HG03135 (cell line): ENCODE measurements at regions not wholly inside any gene's neighbourhood (a gene's known extent, or its start where the extent isn't known, plus 50 kb on each side); places are given as distances from the start of the nearest gene placed in this dataset.
"Not testable (repeated sequence)": the region's sequence is repeated elsewhere in the genome, so short reads cannot be mapped to it uniquely, and the experiment has no call there.

Experiments
- ATAC-seq: cut with Tn5 transposase; IDR thresholded peaks from one replicate; pipeline ENCODE4 v1.9.1; 2021; ENCODE audit warnings: mild to moderate bottlenecking, moderate library complexity; ENCODE audit not compliant: unreplicated experiment

DNA sequence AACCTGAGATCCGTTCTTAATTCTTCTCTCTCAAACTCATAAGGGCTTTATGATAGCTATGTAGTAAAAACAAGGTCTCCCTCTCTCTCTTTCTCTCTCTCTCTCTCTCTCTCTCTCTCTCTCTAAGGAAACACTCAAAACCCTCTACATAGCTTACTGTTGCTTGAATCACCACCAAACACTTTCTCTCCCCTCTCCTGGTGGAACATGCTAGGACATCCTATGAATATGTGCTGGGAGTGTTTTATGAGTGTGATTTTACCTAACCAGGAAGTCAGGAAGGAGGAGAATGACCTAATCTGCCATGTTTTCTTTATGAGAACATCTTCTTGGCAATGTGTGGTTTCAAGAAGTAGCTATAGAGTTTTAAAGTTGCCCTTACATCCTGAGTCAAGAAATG, 844.6 kb downstream of the TTLL7 start:
- not testable (repeated sequence) for ATAC-seq

DNA sequence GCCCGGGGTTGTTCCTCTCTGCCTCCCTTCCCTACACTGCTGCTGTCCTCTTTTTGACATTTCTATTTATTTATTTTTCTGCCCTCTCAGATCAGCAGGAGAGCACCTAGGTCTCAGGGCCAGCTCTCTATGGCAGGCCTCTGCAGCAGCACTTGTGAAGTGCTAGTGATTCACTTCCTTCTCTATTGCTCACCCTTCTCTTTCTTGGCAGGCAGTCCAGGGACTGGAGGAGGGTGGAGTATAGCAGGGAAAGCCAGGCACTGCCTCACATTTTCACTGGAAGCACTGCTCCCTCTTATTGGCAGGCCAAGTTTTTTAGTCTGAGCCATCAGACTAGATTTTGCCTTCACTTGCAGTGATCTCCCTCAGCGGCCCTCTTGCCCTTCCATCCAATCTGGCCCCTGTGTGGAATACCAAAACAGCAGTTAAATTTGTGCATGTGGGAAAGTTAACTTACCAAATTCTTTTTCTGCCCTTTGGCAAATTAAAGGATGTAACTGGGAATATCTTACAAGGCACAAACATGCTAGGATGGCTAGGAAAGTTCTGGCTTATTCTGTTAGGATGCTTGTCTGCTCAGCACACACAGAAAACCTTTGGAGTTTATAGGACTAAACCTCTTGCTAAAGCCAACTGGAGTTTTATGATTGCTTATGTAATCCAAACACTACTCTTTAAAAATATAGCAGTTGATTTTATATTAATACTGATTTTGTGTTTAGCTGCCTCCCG, 847.6 kb downstream of the TTLL7 start:
- not testable (repeated sequence) for ATAC-seq

DNA sequence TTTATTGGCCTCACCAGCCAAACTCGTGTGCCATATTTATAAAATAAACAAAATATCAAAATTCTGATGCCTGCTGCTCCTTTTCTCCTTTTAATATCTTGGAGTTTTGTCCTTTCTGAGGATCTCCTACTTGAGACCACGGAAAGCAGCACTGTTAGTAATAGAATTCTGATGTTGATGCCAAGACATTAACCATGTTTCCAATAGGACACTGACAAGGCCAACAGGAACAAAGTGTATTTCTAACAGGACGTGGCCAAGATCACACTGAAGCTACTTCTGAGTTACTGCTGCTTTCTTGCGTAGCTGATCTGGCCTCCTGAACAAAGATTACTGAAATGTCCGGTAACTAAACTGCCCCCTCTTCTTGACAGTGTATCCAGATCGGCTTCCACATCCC, 848.5 kb downstream of the TTLL7 start:
- ATAC-seq = not testable (repeated sequence)

DNA sequence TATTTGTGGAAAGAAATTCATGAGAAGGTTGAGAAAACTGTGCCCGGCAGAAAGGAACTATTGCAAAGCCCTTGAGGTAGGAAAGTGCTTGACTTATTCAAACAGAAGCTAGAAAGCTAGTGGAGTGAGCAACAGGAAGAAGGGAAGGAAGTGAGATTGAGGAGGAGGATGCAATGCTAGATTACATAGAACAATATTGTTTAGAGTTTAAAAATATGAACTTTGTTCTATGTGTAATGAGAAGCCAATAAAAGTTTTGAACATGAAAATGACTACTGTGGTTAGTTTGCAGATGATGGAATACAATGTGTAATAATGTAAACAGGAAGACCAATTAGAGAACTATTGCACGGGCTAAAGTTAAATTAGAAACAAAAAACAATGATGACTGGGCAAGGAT, 853.1 kb downstream of the TTLL7 start:
- ATAC-seq = not testable (repeated sequence)

DNA sequence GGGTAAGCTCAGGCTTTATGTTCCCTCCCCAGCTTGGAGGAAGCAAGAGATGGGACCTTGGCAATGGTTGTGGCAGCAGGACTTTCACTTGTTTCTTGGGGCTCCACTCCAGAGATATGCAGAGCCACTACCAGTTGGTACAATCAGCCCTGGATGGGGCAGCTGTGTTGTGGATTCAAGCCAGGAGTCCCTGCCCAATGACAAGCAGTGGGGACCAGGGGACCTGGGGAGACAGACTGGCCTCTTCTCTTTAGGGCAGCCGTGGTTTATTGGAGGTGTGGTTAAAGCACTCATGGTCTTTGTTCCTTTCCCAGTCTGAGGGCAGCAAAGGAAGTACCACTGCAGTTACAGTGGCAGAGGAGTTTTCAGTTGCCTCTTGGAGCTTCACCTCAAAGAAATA, 856.1 kb downstream of the TTLL7 start:
- ATAC-seq = not testable (repeated sequence)

DNA sequence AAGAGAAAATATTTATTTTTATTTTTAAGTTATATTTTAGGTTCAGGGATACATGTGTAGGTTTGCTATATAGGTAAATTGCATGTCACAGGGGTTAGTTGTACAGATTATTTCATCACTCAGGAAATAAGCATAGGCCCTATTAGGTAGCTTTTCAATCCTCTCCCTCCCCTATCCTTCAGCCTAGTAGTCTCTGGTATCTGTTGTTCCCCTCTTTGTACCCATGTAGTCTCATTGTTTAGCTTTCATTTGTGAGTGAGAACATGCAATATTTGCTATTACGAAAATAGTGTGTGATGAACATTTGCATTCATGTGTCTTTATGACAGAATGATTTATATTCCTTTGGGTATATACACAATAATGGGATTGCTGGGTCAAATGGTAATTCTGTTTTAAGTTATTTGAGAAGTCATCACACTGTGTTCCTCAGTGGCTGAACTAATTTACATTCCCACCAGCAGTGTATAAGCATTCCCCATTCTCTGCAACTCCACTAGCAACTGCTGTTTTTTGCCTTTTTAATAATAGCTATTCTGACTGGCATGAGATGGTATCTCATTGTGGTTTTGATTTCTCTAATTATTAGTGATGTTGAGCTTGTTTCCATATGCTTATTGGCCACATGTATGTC, 863.3 kb downstream of the TTLL7 start:
- not testable (repeated sequence) for ATAC-seq

DNA sequence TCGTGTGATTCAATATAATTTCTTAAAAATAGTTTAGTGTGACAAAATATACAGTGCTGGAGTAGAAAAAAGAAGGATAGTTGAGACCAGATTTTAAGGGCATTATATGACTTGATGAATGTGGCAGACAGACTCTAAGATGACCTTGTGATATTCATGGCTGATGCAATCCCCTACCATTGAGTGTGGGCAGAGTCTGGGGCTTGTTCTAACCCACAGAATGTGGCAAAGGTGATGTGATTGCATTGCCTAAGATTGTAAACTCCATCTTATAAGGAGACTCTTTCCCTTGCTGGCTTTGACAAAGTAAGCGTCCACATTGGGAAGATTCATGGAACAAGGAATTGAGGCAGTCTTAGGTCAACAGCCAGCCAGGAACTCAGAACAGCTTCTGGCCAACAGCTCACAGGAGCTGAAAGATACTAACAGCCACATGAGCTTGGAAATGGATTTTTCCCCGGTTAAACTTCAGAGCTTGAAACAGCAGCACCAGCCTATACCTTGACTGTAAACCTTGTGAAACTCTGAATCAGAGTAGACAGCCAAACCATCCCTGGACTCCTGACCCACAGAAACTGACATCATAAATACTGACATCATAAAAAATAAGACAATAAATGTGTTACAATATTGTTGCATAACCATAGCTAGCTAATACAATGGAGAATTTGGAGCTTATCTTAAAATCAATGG, 864.5 kb downstream of the TTLL7 start:
- not testable (repeated sequence) for ATAC-seq

DNA sequence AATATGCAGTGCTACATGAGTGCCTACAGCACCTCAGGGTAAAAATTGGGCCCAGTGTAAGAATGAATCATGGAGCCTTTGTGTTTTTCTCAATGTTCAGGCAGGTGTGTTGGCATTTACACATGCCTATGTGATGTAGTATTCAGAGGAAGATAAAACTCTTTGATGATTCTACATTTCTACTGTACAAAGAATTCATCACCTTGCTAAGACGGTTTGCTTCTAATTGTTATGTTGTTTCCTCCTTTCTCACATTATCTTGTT, 867.3 kb downstream of the TTLL7 start:
- ATAC-seq = no peak

DNA sequence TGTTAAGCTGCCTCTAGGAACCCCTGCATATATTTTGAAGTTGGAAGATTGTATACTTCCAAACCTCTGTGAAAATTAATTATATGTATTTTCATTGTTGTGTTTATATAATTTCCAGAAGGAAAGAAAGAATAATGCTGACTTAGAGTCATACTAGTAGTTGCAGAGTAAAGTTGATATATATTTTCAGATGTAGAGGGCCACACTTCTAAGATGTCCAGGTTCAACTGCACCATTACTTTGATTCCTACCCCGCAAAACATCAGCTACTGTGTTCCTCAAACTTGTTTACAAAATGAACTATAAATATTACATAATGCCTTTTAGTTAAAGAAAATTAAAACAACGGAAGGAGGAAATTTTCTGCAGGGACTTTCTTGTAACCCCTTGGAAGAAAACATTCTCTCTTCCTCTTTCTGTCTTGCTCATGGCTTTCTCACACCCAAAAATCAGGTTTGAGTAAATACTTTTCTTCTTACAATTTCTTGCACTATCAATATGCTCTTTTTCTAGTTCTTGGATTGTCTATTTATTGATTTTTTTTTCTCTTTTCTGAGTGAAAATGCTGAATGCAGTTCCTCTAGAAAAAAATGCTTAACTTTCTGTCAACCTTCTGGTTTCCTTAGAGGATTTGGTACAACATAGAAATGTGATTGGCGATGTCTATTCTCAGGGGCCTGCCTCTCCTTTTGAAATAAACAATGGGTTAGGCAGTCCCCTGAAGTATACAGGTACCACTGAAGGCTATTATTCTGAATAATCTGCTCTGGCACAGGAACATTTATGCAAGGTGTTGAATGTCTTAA, 867.8 kb downstream of the TTLL7 start:
- no peak for ATAC-seq

DNA sequence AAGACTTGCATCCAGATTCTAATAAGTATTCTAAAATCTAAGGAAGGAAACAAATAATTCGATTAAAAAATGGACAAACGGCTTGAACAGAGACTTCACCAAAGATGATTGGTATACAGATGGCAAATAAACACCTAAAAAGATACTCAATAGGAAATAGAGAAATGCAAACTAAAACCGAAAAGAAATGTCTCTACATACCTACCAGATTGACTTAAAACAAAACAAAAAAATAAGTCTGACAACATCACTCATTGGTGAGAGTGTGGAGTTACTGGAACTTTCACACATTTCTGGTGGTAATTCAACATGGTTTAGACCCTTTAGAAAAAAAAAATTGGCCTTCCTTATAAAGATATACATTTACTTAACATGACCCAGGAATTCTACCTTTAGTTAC, 869.8 kb downstream of the TTLL7 start:
- no peak for ATAC-seq

DNA sequence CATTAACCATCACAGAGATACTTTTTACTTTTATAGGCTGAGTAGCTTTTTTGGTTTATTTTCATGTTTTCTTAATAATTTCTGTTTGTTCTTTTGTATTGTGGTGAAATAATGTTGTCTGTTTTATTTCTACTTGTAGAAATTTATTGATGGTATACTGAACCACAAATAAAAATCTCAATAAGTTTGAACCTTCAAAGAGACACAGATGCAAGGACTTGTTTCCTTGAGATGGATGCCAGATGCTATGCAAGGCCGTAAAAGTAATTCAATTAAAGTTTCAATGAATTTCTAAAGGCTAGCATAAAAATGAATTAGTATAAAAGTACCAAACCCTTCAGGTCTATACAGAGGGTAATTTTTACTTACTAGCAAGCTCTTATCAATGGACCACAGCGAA, 873.5 kb downstream of the TTLL7 start:
- ATAC-seq = no peak

DNA sequence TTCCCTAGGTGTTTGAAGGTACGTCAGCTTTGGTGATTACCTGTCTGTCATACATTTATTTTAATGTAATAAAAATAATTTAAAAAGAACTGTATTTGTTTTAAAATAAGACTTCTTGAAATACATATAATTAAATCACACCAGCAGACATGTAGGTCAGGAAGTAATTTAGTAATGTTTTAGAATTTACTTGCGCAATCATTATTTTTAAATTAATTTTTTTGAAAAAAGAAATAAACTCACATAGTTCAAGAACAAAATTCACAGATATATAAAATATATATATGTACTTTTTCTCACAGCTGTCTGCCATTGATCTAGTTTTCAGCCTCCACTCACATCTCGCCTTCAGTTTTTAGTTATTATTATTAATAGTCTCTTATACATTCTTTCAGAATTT, 875.9 kb downstream of the TTLL7 start:
- ATAC-seq = no peak

DNA sequence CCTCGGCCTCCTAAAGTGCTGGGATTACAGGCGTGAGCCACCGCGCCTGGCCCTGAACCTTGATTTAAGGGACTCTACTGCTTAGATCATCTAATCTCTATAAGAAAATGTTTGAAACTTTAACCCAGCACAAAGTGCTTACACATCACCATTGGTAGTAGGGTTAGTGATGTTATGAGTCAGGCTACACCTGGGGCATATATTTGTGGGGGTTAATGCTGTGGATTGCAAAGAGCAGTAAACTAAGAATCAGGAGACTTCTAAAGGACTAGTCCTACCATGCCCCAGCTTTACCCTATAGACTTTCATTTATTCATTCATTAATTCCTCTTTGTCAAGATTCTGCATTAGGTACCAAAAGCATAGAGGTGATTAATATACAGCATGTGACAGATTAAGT, 880.5 kb downstream of the TTLL7 start:
- ATAC-seq = no peak

DNA sequence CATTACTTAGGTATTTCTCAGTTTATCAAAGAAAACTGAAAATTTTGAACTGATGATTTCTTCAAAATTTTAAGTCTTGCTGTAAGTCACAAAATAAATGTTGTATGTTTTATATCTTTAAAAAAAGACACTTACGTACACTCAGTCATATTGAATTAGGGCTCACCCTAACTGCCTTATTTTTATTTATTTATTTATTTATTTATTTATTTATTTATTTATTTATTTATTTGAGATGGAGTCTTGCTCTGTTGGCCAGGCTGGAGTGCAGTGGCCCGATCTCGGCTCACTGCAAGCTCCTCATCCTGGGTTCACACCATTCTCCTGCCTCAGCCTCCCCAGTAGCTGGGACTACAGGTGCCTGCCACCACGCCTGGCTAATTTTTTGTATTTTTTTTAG, 881.9 kb downstream of the TTLL7 start:
- ATAC-seq = not testable (repeated sequence)

DNA sequence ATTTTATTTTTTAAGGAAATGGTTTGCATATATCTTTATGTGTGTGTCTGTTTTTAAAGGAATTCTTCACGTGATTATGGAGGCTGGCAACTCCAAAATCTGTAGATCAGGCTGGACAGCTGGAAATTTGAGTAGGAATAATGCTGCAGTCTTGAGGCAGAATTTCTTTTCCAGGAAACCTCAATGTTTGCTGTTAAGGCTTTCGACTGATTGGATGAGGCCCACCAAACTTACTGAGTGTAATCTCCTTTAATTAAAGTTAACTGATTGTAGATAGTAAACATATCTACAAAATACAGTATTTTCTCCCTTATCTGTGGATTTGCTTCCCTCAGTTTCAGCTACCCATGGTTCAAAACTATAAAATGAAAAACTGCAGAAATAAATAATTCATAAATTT, 883.1 kb downstream of the TTLL7 start:
- no peak for ATAC-seq

DNA sequence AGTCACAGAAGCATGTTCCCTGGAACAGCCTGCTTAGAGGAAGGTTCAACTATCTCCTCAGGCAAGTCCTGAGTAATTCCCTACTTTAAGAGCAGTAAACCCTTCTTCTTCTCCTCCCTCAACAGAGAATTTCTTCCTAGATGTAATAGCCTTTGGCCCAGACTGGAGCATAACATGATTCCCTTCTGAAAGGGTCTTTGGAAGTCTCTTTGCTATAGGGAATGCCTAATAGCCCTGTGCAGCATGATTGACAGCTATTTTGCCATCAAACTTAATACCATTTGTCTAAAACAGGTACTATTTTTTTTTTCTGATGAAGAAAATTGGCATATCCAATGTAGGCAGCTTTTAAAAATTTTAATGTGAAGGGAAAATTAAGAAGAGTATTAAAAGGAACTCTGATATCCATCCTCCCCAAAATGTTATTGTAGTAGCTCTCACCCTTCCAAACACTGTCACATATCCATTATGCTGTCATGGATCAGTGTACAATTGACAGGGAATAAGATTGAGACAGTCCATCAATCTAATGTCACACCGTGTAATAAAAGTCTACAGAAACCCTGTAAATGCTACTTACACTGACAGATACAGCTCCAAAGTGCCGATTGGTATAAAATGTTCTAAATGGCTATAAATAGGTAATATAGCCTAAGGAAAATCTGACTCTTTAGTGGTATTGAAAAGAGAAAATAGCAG, 884.6 kb downstream of the TTLL7 start:
- no peak for ATAC-seq

DNA sequence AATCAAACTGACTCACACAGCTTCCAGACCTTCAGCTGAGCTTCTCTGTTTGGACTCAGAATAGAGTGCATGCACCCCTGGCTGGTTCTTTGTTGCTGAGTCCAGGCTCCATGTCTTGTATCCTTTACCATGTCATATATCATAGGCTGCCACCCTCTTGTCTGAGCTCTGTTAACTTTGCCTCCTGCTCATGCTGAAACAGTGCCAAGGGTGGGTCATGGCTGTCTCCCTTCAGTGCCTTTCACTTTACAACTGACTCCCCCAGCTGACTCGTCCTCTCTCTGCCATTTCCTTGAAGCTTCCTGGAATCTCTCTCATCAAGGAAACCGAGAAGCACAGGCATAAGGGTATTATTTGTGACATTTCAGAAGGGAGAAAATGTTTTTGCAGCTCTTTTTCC, 885.3 kb downstream of the TTLL7 start:
- ATAC-seq = no peak

DNA sequence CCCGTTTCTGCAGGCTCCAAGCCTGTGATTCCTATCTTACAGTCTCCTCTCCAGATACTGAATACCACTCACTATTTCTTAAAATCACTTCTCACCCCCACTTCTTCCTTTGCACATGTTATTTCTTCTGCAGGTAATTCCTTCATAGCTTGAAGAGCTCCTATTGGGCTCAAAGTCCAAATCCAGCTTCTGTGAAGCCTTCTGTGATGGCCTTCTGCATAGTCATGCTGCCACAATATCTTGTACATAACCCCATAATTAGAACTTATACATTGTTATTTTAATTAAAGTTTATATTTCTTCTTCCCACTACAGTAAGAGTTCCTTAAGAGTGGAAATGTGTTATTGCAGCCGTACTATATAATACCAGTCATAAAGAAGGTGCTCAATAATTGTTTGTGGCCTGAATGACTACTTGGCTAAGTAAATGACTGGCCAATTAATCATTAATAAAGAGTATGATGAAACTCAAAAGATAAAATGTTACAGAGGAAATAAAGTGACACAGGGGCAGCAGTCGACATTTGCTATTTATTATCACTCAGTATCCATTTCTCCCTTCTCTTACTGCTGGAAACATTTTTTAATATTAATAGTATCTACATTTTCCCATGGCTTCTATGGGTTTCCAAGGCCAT, 886.6 kb downstream of the TTLL7 start:
- ATAC-seq = no peak

DNA sequence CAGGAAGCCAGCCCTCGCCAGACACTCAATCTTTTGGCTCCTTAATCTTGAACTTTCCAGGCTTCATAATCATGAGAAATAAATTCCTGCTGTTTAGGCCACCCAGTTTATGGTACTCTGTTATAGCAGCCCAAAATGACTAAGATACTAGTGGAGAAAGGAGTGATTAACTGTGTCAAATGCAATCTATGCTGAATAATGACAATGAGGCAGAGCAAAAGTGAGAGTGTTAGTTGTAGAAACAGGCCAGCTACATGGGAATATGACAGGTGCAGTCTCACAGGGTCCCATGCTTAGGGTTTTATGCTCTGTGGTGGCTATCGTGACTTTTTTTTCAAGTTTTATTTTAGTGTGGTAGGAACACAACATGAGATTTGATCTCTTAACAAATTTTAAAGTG, 888.8 kb downstream of the TTLL7 start:
- no peak for ATAC-seq

DNA sequence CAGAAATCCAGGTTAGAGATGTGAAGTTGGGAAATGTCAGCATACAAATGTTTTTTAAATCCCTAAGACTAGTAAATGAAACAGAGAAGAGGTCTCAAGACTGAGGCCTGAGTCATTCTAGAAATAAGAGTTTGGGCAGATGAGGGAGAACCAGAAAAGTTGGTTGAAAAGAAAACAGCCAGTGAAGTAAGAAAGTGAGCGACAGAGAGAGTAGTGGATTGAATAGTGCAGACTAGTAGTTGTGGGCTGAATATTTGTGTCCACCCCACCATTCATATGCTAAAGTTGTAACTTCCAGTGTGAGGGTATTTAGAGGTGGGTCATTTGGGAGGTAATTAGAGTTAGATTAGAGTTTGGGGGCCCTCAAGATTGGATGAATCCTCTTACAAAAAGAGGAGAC, 889.2 kb downstream of the TTLL7 start:
- no peak for ATAC-seq

DNA sequence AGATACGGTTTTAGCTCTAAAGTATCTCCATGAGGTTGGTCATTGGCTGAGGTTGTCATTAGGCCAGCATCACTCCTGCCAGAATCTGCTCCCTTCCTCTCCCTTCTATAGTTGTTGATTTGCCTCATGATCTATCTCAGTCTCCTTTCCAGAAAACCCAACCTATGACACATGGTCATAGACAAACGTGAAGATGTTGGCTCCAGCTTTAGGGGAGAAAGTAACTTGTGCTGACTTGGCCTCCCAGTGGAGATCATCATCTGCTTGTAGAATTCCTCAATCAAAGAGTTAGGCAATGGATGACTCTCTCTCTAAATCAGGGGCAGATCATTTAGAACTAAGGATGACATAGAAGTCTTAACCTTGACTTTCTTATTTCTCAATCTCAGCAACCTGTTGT, 894.4 kb downstream of the TTLL7 start:
- ATAC-seq = no peak
